Activated naive CD4-positive, alpha-beta T cell treated with anti-CD3 and anti-CD28 coated beads, Interleukin-2, amount 10 ng/mL, durations not matched to agents 7 days and 5 days (primary cell): ENCODE measurements at regions not wholly inside any gene's neighbourhood (a gene's known extent, or its start where the extent isn't known, plus 50 kb on each side); places are given as distances from the start of the nearest gene placed in this dataset.

Source experiments
- CTCF ChIA-PET: fragments of 350-600 bp; sonication (Branson Sonifier 250); formaldehyde crosslinking; loops from one replicate; lab custom pipeline; 2021; ENCODE audit warnings: antibody characterized with exemption; lab: Charles Lee
- DNase-seq: peaks from one replicate; pipeline ENCODE4 v3.0.0-alpha.2; 2020
- H3K27ac Mint-ChIP-seq: one replicate; pipeline ENCODE4 v1.8.0; 2021; ENCODE audit warnings: mild to moderate bottlenecking, moderate library complexity, mixed read lengths
- H3K27me3 Mint-ChIP-seq: one replicate; pipeline ENCODE4 v1.8.0; 2021; ENCODE audit warnings: mild to moderate bottlenecking, mixed read lengths
- H3K36me3 Mint-ChIP-seq: one replicate; pipeline ENCODE4 v1.8.0; 2021; ENCODE audit warnings: mixed read lengths
- H3K4me1 Mint-ChIP-seq: one replicate; pipeline ENCODE4 v1.8.0; 2021; ENCODE audit warnings: mixed read lengths
- H3K4me3 Mint-ChIP-seq: one replicate; pipeline ENCODE4 v1.8.0; 2021; ENCODE audit warnings: mild to moderate bottlenecking, moderate library complexity, mixed read lengths
- H3K9me3 Mint-ChIP-seq: one replicate; pipeline ENCODE4 v1.8.0; 2021; ENCODE audit warnings: mixed read lengths

DNA sequence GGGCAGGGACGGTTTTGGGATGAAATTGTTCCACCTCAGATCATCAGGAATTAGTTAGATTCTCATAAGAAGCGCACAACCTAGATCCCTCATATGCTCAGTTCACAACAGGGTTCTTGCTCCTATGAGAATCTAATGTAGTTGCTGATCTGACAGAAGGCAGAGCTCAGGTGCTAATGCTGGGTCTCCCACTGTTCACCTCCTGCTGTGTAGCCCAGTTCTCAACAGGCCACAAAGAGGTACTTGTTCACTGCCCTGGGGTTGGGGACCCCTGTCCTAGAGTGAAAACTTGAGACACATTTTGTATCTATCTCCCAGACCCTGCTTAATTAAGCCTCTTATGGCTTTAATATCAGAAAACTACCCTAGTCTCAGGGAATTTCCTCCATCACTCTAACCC is 966.0 kb downstream of the PCDH17 start:
- H3K4me3 Mint-ChIP-seq, result no peak overlapping the region
- DNase-seq, result no peak
- CTCF ChIA-PET, result no interaction called here
- H3K27ac Mint-ChIP-seq, result no peak overlapping the region
- no peaks in the 10 kb centered on the region for H3K9me3 Mint-ChIP-seq
- no peaks in the 10 kb centered on the region for H3K4me1 Mint-ChIP-seq
- no peaks in the 10 kb centered on the region for H3K36me3 Mint-ChIP-seq
- no peaks in the 10 kb centered on the region for H3K27me3 Mint-ChIP-seq

GRCh38 chr13:58598241-58598640 is 966.7 kb downstream of the PCDH17 start:
- CTCF ChIA-PET, result no interaction called here
- DNase-seq, result no peak
- Mint-ChIP-seq H3K9me3 (no peaks in the 10 kb centered on the region), H3K27me3 (no peaks in the 10 kb centered on the region), H3K27ac (no peak overlapping the region), H3K4me1 (no peaks in the 10 kb centered on the region), H3K4me3 (no peak overlapping the region), H3K36me3 (no peaks in the 10 kb centered on the region)

DNA sequence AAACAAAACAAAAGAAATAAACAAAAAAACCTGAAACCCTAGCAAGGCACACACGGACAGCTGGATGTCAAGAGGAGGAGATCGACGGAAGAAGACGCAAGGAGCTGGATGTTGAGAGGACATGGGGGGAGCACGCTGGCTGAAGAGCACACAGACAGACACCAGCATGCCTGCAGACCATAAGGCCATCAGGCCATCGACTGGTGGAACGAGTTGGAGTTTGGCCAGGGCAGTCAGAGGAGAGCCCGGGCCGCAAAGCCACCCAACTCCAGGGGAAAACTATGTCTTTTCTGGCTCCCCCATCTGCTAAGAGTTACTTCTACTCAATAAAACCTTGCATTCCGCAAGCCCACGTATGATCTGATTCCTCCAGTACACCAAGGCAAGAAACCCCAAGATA is 979.6 kb downstream of the PCDH17 start:
- Mint-ChIP-seq H3K4me3 (no peak overlapping the region), H3K9me3 (peaks cover 26% of the 10 kb centered on the region), H3K27ac (no peak overlapping the region), H3K4me1 (no peaks in the 10 kb centered on the region), H3K27me3 (no peaks in the 10 kb centered on the region), H3K36me3 (no peaks in the 10 kb centered on the region)
- CTCF ChIA-PET, result no interaction called here
- DNase-seq, result no peak

DNA sequence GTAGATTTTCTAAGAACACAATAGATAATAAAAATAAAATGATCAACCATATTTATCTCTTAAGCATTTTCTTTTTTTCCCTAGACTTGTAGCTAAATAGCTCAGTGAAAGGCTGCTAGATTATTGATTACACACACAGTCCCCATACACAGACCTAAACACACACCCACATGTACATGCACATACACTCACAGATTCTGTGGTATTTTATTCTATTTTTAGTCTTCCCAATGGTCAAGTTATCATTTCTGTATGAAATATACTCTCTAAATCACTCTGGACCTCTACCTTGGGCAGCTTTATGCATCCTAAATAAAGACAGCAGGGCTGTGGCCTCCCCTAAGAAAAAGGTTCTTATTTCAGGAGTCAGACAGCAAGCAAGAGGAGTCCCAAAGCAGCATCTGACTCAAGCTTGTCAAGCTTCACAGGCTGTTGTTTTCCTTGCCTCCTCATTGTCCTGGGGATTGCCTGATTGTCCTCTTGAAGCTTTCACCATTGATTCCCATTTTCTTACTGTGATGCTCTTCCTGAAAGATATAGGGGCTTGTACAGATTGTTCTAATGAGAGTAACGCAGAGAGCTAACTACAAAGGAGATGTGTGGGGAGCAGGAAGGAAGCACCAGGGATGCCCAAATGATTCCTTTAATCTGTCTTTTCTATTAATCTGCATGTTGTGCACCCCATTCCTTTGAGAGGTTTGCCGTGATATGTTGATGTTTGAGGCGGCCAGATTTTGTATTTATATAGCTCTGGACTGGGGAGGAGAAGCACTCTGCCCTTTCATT is 986.5 kb downstream of the PCDH17 start:
- DNase-seq, result no peak
- H3K27me3 Mint-ChIP-seq, result no peaks in the 10 kb centered on the region
- H3K4me3 Mint-ChIP-seq, result no peak overlapping the region
- H3K27ac Mint-ChIP-seq, result no peak overlapping the region
- H3K9me3 Mint-ChIP-seq, result peaks cover 8% of the 10 kb centered on the region
- no peaks in the 10 kb centered on the region for H3K4me1 Mint-ChIP-seq
- CTCF ChIA-PET, result no interaction called here
- H3K36me3 Mint-ChIP-seq, result no peaks in the 10 kb centered on the region

GRCh38 chr13:58619396-58620113 is 988.0 kb downstream of the PCDH17 start:
- Mint-ChIP-seq H3K27me3 (no peaks in the 10 kb centered on the region), H3K36me3 (no peaks in the 10 kb centered on the region), H3K4me3 (no peak overlapping the region), H3K27ac (no peak overlapping the region), H3K4me1 (no peaks in the 10 kb centered on the region), H3K9me3 (no peaks in the 10 kb centered on the region)
- CTCF ChIA-PET, result no interaction called here
- DNase-seq, result no peak

DNA sequence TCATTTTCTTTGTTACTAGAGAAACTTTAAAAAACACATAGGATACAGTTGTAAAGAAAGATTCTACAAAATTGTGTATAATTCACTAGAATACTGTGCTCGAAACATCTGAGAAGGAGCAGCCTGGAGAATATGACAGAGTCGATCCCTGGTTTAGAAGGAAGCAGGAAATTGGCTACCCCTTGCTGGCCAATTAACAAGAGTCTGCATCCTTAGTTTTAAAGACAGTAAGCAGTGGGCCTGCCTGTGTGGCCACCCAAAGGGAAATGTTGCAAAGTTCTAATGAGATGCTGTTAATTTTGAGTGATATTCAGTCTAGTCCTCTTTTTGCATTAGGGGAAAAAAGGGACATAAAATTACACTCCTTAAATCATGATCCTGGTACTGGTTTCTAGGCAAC is 988.6 kb downstream of the PCDH17 start:
- Mint-ChIP-seq H3K4me1 (no peaks in the 10 kb centered on the region), H3K27me3 (no peaks in the 10 kb centered on the region), H3K4me3 (no peak overlapping the region), H3K36me3 (no peaks in the 10 kb centered on the region), H3K27ac (no peak overlapping the region), H3K9me3 (no peaks in the 10 kb centered on the region)
- no peak for DNase-seq
- CTCF ChIA-PET, result no interaction called here

- no peaks in the 10 kb centered on the region for H3K36me3 Mint-ChIP-seq
- CTCF ChIA-PET, result no interaction called here
- H3K4me1 Mint-ChIP-seq, result no peaks in the 10 kb centered on the region
Measured at GRCh38 chr13:58625703-58626389, 994.3 kb downstream of the PCDH17 start.

DNA sequence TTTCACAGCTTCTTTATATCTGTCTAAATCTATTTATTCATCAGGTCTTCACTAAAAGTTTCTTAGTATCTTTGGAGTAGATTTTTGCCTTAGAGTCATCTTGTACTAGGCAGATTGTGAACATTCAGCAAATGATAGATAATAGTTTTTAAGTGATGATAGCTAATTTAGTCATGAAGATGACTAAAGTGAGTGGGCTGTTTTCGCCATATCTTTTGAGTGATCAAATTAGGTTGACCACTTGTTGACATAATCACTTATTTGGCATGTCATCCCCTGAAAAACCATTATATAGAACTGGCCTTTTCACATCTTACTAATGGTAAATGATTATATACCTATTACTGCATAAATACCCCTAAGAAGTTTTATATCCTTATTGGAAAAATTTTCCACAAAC is 999.2 kb downstream of the PCDH17 start:
- H3K4me3 Mint-ChIP-seq, result no peak overlapping the region
- DNase-seq, result no peak
- H3K9me3 Mint-ChIP-seq, result peaks cover 11% of the 10 kb centered on the region
- H3K27me3 Mint-ChIP-seq, result no peaks in the 10 kb centered on the region
- no peak overlapping the region for H3K27ac Mint-ChIP-seq
- H3K4me1 Mint-ChIP-seq, result no peaks in the 10 kb centered on the region
- H3K36me3 Mint-ChIP-seq, result no peaks in the 10 kb centered on the region
- CTCF ChIA-PET, result no interaction called here

More at GRCh38 chr13:58625703-58626389, 994.3 kb downstream of the PCDH17 start:
- Mint-ChIP-seq H3K9me3 (peaks cover 14% of the 10 kb centered on the region), H3K27me3 (no peaks in the 10 kb centered on the region), H3K27ac (no peak overlapping the region), H3K4me3 (no peak overlapping the region)
- no peak for DNase-seq

DNA sequence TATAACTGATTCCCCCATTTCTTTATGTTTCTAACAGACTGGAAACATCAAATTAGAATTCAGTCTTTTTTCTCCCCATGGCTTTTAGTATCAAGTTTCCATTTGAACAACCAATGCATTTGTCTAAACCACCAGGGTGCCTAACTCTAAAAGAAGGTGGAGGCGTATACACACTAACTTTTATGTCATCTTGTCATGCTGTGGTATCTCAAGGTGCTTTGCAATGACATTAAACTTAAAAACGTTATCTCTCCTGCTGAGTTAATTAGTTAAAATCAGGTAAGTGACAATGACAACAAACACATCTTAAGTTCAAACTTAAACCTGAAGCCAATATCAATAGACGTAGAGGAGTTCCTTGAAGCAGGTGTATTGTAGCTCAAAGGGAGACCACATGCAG is 1001.7 kb downstream of the PCDH17 start:
- Mint-ChIP-seq H3K4me1 (no peaks in the 10 kb centered on the region), H3K27me3 (no peaks in the 10 kb centered on the region), H3K9me3 (no peaks in the 10 kb centered on the region), H3K27ac (no peak overlapping the region), H3K4me3 (no peak overlapping the region), H3K36me3 (no peaks in the 10 kb centered on the region)
- CTCF ChIA-PET, result no interaction called here
- no peak for DNase-seq

DNA sequence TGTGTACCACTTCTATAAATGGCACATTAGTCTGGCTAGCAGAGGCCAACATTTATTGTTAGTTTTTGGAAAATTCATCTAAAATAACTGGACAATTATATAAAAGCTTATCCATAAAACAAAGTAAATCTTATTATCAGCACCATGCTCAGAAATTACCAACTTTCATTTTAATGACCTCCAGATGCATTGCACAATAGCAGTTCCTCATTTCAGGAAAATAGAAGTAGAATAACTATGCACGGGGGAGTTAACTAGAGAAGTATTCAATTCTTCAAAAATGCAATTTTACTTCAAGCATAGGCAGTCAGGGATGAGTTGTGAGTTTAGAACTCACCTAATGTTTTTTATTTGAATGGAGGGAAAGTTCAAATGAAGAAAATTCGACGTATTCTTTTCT is 1023.5 kb downstream of the PCDH17 start:
- Mint-ChIP-seq H3K27me3 (no peaks in the 10 kb centered on the region), H3K4me3 (no peak overlapping the region), H3K4me1 (no peaks in the 10 kb centered on the region), H3K36me3 (no peaks in the 10 kb centered on the region), H3K9me3 (no peaks in the 10 kb centered on the region), H3K27ac (no peak overlapping the region)
- DNase-seq, result no peak
- CTCF ChIA-PET, result no interaction called here

GRCh38 chr13:58660826-58661225 is 1029.3 kb downstream of the PCDH17 start:
- CTCF ChIA-PET, result no interaction called here
- Mint-ChIP-seq H3K27ac (no peak overlapping the region), H3K9me3 (peaks cover 3% of the 10 kb centered on the region), H3K4me3 (no peak overlapping the region), H3K27me3 (no peaks in the 10 kb centered on the region), H3K4me1 (no peaks in the 10 kb centered on the region), H3K36me3 (no peaks in the 10 kb centered on the region)
- DNase-seq, result no peak

GRCh38 chr13:58666331-58666730 is 1034.8 kb downstream of the PCDH17 start:
- H3K9me3 Mint-ChIP-seq, result peaks cover 3% of the 10 kb centered on the region
- DNase-seq, result no peak
- no peak overlapping the region for H3K4me3 Mint-ChIP-seq
- no peaks in the 10 kb centered on the region for H3K36me3 Mint-ChIP-seq
- no peaks in the 10 kb centered on the region for H3K27me3 Mint-ChIP-seq
- CTCF ChIA-PET, result no interaction called here
- no peak overlapping the region for H3K27ac Mint-ChIP-seq
- no peaks in the 10 kb centered on the region for H3K4me1 Mint-ChIP-seq

DNA sequence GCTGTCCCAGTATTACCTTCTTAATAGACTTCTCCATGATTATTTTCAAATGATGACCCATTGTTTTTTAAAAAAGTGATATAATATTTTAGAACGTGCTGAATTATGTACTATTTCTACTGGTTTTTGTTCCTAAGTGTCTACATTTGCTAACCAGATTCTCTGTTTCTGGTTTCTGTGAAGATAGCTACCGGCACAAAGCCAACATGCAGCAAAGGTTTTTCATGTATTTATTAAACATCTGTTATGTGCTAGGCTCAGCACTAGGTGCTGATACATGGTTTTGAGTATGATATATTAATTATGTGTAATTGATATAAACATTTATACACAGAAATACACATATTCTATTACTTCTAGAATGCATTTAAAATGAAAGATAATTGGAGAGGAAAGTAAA is 1035.6 kb downstream of the PCDH17 start:
- Mint-ChIP-seq H3K36me3 (no peaks in the 10 kb centered on the region), H3K4me1 (no peaks in the 10 kb centered on the region), H3K27me3 (no peaks in the 10 kb centered on the region), H3K27ac (no peak overlapping the region), H3K9me3 (peaks cover 3% of the 10 kb centered on the region), H3K4me3 (no peak overlapping the region)
- no peak for DNase-seq
- CTCF ChIA-PET, result no interaction called here

- no peaks in the 10 kb centered on the region for H3K27me3 Mint-ChIP-seq
- no peaks in the 10 kb centered on the region for H3K4me1 Mint-ChIP-seq
- H3K4me3 Mint-ChIP-seq, result no peak overlapping the region
- peaks cover 16% of the 10 kb centered on the region for H3K9me3 Mint-ChIP-seq
- no peak for DNase-seq
- H3K36me3 Mint-ChIP-seq, result no peaks in the 10 kb centered on the region
- no peak overlapping the region for H3K27ac Mint-ChIP-seq
- CTCF ChIA-PET, result no interaction called here
Measured at GRCh38 chr13:58680115-58680514, 1048.6 kb downstream of the PCDH17 start.

GRCh38 chr13:58682616-58683015 is 1051.1 kb downstream of the PCDH17 start:
- DNase-seq, result no peak
- CTCF ChIA-PET, result no interaction called here
- no peaks in the 10 kb centered on the region for H3K36me3 Mint-ChIP-seq
- no peaks in the 10 kb centered on the region for H3K27me3 Mint-ChIP-seq
- no peak overlapping the region for H3K27ac Mint-ChIP-seq
- peaks cover 17% of the 10 kb centered on the region for H3K9me3 Mint-ChIP-seq
- H3K4me1 Mint-ChIP-seq, result no peaks in the 10 kb centered on the region
- no peak overlapping the region for H3K4me3 Mint-ChIP-seq
